ENCODE measurements at regions not wholly inside any gene's neighbourhood (a gene's known extent, or its start where the extent isn't known, plus 50 kb on each side); places are given as distances from the start of the nearest gene placed in this dataset.
"Not testable (repeated sequence)": the region's sequence is repeated elsewhere in the genome, so short reads cannot be mapped to it uniquely, and the experiment has no call there.

DNA sequence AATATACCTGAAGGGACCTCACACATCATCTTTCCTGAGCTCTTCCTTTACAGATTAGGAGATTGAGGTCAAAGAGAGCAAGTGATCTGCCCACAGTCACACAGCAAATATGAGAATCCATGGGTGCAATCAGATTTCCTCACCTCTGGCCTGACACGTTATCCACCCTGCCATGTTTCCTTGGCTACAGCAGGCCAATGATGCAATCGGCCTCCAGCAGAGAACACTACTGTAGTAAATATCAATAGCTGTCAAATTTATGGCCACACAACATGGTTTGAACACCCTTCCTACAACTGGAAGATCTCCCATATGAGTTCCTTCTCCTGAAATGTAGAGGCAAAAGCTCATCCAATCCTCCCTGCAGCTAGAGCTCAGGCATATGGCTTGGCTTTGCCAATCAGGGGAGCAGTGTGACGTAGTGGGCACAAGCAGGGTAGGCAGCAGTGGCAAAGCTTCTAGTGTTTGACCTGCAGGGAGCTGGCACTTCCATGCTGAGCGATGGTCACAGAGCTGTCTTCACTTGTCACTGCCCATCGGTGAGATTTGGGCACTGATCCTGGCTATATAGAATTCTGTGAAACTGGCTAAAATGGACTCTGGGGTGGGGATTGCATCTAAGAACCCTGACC is 271.3 kb downstream of the TJP1 start:
- no peak for DNase-seq

DNA sequence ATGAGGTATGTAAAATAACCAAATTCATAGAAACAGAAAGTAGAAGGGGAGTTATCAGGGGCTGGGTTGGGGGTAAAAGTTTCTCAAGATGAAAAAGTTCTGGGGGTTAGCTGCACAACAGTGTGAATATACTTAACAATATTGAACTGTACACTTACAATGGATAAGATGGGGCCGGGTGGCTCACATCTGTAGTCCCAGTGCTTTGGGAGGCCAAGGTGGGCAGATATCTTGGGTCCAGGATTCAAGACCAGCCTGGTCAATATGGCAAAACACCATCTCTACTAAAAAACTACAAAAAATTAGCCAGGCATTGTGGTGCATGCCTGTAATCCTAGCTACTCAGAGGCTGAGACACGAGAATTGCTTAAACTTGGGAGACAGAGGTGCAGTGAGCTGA is 274.3 kb downstream of the TJP1 start:
- no peak for DNase-seq

DNA sequence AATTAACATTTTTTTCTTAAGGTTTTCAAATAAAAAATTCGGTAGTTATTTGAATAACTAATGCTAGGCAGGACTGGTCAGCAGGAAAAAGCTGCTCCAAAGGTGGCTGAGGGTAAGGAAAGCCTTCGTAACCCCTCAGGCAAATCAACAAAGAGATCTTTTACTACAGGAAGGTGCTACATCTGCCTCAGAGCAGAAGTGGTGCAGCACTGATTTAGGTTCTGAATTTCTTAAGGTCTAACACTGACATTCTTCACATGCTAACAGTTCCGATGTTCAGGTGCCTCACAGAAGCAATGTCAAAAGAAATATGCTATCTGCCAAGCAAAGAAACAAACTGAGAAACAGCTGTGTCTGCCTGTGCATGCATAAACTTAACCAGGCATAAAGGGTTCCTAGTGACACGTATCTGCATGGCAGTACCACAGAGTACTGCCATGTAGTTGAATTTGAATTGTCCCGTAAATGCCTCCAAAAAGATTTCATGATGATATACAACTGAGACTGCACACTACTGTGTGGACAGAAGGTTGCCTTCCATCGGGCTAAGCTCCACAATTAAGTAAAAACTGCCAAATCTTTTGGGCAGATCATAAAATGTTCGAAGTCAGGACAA is 275.0 kb upstream of the NSMCE3 start:
- no peak for DNase-seq

DNA sequence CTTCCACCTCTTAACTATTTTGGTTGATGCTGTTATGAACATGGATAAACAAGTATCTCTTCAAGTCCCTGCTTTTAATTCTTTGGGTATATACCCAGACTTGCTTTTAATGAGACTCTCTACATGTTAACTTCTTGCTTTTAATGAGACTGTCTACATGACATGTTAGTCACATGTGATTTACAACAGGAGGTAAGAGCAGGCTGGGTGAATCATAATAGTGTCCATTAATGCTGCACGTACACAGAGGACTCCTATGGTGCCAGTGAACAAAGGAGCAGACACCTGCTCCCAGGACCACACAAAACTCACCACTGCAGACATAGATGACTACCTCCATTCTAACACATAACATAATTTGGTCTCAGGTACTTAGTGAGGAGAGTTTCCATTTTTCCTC is 273.4 kb upstream of the NSMCE3 start:
- DNase-seq, result no peak

DNA sequence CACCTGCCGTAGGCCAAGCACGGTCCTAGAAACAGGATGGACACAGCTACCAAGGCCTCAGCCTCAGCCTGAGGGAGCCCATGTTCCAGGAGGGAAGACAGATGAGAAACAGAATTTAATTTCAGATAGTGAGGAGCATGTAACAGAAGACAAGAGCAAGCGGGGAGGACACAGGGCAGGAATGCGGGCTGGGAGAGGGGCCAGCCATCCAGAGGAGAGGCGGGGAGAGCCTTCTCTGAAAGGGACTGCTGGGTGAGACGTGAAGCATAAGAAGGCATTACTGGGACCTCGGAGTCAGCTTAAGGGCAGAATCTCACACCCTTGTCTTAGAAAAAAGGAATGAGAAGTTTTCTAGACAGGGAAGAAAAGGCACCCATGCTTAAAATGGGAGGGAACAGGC is 271.7 kb upstream of the NSMCE3 start:
- no peak for DNase-seq

- DNase-seq, result no peak
These were observed 270.9 kb upstream of the NSMCE3 start for GRCh38 chr15:29540479-29540878.

DNA sequence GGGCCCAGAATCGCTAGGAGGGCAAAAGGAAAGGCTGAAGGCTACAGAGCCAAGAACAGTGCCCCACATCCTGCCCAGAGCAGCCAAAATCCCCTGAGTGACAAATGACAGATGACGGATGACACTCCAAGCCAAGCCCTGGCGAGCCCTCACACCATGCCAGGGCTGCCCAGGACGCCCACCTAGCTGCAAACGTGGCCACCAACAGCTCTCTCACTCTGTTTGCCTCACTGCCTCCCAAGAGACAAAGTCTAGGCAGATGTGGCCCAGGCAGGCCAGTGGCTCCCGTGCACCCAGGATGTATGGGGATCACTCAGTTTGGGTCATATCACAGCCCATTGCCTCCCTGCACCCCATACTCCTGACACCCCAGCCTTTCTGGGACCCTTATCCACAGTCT is 270.1 kb upstream of the NSMCE3 start:
- no peak for DNase-seq

DNA sequence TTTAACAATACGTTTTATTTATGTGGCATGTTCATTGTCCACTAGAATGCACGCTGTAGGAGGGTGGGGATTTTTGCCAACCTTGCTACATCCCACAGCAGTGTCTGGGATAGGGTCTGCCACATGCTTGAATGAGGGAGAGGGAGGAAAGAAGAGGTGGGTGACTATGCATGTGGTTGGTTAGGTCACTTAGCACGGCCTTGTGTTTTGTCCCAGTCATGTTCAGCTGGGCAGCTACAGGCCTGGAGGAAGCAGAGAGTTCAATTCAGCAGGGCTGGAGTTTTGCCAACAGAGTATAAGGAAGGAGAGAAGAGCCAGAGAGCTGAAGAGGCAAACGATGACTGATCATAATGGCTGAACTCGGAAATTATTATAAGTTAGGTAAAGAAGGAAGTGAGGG is 268.4 kb upstream of the NSMCE3 start:
- DNase-seq, result no peak

- DNase-seq, result no peak
These were observed 266.3 kb upstream of the NSMCE3 start for GRCh38 chr15:29535952-29536351.

GRCh38 chr15:29534378-29534777 is 264.8 kb upstream of the NSMCE3 start:
- no peak for DNase-seq

DNA sequence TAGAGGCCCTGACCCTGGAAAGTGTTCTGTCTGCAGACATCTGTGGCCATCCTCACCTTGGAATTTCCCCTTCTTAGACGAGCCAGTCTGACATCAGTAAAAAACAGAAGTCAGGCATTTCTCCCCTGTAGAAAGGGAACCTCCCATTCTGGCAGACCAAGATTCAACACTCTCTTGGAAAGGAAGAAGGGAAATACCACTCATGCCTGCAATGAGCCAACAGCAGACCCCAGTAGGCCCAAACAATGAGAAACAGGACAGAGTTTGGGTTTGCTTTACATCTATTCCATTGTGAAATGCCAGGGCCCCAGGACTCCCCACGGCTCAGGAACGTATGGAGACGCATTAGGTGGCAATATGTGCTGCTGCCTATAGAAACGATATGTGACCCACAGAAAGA is 264.0 kb upstream of the NSMCE3 start:
- DNase-seq, result no peak

GRCh38 chr15:29532296-29532695 is 262.7 kb upstream of the NSMCE3 start:
- DNase-seq, result no peak

DNA sequence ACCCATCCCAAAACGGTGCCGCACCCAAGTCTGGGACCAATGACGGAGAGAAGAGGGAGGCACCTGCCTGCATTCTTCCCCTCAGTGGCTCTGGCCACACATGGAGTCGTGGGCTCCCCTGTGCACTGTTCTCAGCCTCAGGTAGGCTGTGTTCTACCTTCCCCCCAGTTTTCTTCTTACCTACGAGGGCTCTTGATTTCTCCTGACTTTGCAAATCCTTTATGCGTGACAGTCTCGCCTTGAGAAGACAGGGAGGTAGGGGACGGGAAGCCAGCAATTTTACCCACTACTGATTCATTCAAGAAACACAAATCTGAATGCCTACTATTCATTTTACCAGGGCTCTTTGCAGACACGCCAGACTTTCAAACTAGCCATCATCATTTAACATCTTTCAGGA is 261.3 kb upstream of the NSMCE3 start:
- no peak for DNase-seq

DNA sequence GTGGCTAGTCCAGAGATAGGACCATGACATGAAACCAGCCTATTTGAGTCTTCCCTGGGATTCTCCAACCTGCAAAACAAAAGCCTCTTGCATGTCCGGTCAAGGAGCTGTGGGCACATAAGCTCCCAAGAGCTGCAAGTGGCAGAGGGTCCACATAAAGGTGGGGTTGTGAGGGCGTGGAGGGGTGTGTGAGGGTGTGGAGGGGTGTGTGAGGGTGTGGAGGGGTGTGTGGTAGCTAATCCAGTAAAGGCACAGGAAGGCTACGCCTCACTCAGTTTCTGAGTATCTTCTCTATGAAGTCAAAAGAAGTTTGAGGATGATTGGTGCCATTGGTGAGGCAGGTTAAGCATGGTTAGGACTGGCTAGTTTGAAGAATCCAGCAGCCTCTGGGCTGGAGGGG is 259.4 kb upstream of the NSMCE3 start:
- DNase-seq, result no peak

DNA sequence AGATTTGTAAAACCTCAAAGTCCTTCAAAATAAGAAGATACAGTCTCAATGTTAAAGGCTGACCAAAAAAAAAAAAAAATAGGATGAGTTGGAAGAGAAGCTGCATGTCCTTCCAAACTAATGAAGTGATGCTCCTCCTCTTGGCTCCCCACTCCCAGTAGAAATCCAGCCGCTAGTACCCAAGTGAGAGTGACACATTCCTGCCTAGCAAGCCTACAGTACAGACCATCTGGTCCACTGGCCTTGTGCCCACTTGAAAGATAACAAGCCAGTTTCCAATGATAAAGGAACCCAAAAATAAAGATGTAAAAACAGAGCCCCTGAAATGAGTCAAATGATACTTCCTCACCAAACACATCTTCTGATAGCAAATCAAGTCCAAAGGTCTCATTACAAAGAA is 258.7 kb upstream of the NSMCE3 start:
- DNase-seq, result no peak

GRCh38 chr15:29526802-29527201 is 257.2 kb upstream of the NSMCE3 start:
- DNase-seq, result no peak

DNA sequence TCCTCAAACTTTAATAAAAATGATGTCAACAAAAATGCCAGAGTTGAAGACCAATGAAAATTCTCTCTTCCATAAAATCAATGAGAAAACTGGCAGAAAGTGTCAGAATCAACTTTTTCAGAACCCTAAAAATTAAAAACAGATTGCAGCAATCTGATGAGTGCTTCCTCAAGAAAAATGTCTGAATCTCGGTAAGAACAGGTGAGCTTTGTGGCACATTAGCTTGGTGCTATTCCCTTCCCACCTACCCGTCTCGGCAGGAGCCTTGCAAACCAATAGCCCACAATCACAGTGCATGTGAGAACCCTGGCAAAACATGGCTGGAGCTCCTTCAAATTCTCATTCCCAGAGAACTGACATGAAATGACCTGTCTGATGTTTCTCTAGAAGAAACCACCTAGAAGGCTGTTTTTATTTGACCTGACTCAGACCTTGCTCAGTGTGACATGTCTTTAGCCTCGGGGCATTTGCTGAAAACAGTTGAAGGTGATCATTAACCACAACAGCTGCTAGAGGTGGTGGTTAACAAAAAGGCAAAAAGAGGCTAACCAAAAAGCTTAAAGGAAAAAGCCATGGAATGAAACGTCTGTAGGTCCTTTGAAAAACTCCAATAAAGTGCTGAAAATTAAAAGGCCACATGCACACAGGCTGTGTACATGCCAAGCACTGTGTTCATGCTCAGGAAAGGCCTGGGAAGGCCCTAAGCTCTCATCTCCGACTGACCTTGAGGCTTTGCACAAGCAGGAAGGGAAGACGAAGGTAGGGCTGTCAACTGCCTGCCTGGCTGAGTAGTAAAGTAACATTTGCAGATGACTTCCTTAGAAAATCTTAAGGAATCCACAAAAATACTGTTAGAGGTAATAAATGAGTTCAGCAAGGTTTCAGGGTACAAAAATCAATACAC is 253.0 kb upstream of the NSMCE3 start:
- no peak for DNase-seq

DNA sequence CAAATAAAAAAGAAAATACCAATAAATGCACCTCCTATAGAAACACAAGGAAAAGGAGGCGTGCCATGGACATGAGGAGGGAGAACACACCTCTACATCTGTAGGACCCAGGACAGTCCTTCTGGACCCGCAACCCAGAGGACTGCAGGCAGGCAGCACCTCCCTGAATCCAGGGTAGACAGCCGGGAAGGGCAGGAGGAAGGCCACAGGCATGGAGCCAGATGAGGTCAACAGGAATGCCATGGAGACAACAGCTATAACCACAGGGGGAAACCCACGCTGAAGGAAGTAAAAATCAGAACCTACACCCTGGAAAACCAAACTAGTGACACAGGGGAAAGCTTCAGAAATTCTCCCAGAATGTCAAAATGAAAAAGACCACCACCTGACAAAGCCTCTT is 248.8 kb upstream of the NSMCE3 start:
- DNase-seq, result no peak

DNA sequence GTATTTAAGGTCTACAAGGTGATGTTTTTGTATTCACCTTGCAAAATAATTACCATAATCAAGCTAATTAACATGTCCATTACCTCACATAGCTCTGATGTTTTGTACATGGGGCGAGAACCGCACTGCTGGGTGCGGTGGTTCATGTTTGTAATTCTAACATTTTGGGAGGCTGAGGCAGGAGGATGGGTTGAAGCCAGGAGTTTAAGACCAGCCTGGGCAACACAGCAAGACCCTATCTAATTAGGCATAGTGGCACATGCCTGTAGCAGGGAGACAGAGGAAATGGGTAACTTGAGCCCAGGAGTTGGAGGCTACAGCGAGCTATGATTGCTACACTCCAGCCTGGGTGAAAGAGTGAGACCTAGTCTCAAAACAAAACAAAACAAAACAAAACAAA is 248.2 kb upstream of the NSMCE3 start:
- no peak for DNase-seq

DNA sequence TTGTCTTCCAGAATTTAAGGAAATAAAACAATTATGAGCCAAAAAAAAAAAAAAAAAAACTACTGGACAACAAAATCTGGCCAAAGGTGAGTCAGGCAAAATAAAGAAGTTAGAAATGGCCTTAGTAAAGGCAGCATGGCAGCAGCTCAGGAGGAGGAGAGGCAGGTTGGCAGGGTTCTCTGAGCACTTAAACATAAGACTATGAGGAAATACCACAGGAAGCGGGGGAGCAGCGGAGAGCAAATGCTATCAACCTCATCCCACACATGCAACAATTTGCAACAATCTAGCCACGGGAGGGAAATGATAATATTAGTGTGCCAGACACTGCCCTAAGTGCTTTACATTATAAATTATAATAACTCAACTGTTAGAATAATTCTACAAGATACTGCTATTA is 247.3 kb upstream of the NSMCE3 start:
- no peak for DNase-seq

DNA sequence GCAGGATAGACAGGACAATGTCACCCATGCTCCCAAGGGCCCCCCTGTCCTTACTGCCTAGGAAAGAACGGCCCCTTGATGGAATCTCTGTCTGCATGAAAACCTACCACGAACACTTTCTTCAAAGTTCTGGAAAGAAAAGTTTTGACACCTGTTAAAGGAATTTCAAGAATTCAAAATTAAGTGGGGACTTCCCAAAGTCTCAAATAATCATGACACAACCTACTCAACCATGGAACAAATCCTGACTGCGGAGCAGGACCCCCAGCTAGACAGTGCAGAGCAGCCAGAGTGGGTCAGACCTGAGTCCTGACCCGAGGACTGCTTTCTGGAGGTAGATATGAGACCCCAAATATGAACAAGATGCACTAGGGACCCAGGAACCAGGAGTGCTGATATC is 245.3 kb upstream of the NSMCE3 start:
- DNase-seq, result no peak

- DNase-seq, result no peak
These were observed 242.0 kb upstream of the NSMCE3 start for GRCh38 chr15:29511663-29512062.

GRCh38 chr15:29505535-29505934 is 235.9 kb upstream of the NSMCE3 start:
- not testable (repeated sequence) for DNase-seq

Data from activated CD4-positive, alpha-beta T cell treated with anti-CD3 and anti-CD28 coated beads, Interleukin-2, amount 50 U/mL, for 48 hours (primary cell).